Psoas muscle (tissue), 7 donors: ENCODE measurements at regions not wholly inside any gene's neighbourhood (a gene's known extent, or its start where the extent isn't known, plus 50 kb on each side); places are given as distances from the start of the nearest gene placed in this dataset.
"Not testable (repeated sequence)": the region's sequence is repeated elsewhere in the genome, so short reads cannot be mapped to it uniquely, and the experiment has no call there.

ENCODE experiments used
- ATAC-seq, 4 donors: fragments of 200-7000 bp; cut with Tn5 transposase; one replicate each; pipeline ENCODE4 v1.9.1; 2020; ENCODE audit warnings: moderate library complexity in 3 of 4, mild to moderate bottlenecking in 2 of 4
- DNase-seq, 2 donors: peaks; one replicate each; pipeline ENCODE4 v3.0.0-alpha.2; 2020
- H3K27ac ChIP-seq: fragments of 200-600 bp; one replicate; pipeline ENCODE4 v1.8.0; 2022
- H3K27me3 ChIP-seq, 3 donors: fragments of 200-600 bp in 1 of 3; one replicate each; pipeline versions ENCODE4 v1.6.1 to v1.8.0; 2013 to 2022; ENCODE audit warnings: low read length in 2 of 3, mild to moderate bottlenecking in 2 of 3, moderate library complexity in 1 of 3; ENCODE audit not compliant: insufficient read depth in 3 of 3
- H3K36me3 ChIP-seq, 2 donors: fragments of 200-600 bp in 1 of 2; one replicate each; pipeline versions ENCODE4 v1.6.1 to v1.8.0; 2013 to 2022; ENCODE audit warnings: low read depth in 1 of 2, mild to moderate bottlenecking in 1 of 2, moderate library complexity in 1 of 2; ENCODE audit not compliant: insufficient read depth in 1 of 2
- H3K4me1 ChIP-seq: fragments of 200-600 bp; one replicate; pipeline ENCODE4 v1.8.0; 2022
- H3K4me3 ChIP-seq: fragments of 200-600 bp; one replicate; pipeline ENCODE4 v1.8.0; 2022; ENCODE audit warnings: mild to moderate bottlenecking
- H3K9me3 ChIP-seq: fragments of 200-600 bp; one replicate; pipeline ENCODE4 v1.8.0; 2022
- WGBS, 3 donors: extraction: QIAGEN DNeasy Blood & Tissue Kit; methylation state at CpG; one replicate each; pipeline versions ENCODE4 v1.1.6 to v1.1.7; 2013; 5-methylcytosine and 5-hydroxymethylcytosine counted together
- intact Hi-C, 2 donors: fragments of 100-400 bp; cut with DNase I; formaldehyde crosslinking; loops; one replicate each; pipeline versions ENCODE4 v1.11.0 to v1.14.2; 2022
- TF ChIP-seq, protein P1 (sequence below): fragments of 200-600 bp; IDR thresholded peaks from one replicate; pipeline ENCODE4 v1.8.0; 2022; ENCODE audit warnings: antibody characterized with exemption
- donor health status: healthy with polysubstance abuse.
- donor health status: DM: no; HTN: no; CAD: no; lungs with moderate emphysema.
- donor health status: Bipolar disorder and iron deficiency.
- donor health status: healthy.
- donor health status: DM: yes; HTN: yes; CAD: no.
- donor health status: DM: no; HTN: no; CAD: no.
- donor health status: DM: yes; HTN: yes; CAD: no.

DNA sequence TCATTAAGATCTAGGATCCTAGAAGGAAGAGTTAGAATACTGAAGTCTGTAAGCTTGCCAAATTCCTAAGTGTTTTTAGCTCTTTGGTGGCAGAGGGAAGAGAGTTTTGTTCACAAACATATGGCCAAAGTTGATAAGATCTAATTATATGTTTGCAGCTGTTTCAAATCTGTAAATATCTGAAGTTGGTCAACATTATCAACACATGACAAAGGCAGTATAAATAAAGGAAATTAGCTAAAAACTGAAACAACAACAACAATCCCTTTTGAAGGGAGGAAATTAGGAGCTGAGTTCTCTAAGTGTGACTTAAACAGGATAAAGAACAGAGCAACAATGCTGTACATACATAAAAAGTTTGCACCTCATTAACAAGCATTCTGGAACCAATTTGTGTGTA is 208.7 kb downstream of the KCNJ2 start:
- TF ChIP-seq, protein P1, sequence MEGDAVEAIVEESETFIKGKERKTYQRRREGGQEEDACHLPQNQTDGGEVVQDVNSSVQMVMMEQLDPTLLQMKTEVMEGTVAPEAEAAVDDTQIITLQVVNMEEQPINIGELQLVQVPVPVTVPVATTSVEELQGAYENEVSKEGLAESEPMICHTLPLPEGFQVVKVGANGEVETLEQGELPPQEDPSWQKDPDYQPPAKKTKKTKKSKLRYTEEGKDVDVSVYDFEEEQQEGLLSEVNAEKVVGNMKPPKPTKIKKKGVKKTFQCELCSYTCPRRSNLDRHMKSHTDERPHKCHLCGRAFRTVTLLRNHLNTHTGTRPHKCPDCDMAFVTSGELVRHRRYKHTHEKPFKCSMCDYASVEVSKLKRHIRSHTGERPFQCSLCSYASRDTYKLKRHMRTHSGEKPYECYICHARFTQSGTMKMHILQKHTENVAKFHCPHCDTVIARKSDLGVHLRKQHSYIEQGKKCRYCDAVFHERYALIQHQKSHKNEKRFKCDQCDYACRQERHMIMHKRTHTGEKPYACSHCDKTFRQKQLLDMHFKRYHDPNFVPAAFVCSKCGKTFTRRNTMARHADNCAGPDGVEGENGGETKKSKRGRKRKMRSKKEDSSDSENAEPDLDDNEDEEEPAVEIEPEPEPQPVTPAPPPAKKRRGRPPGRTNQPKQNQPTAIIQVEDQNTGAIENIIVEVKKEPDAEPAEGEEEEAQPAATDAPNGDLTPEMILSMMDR, result no peak
- Histone ChIP-seq H3K9me3 (peaks cover 4% of the 10 kb centered on the region), H3K27ac (no peak overlapping the region), H3K4me1 (no peaks in the 10 kb centered on the region), H3K4me3 (no peak overlapping the region), H3K36me3 (no peaks in the 10 kb centered on the region), H3K27me3 (peaks cover 0 to 2% (median 0%) of the 10 kb centered on the region in 3 donors)
- DNase-seq, result no peak
- intact Hi-C loops, result no loop called here
- ATAC-seq, result no peak

- Histone ChIP-seq H3K4me1 (no peaks in the 10 kb centered on the region), H3K4me3 (no peak overlapping the region), H3K27me3 (peaks cover 0 to 2% (median 0%) of the 10 kb centered on the region in 3 donors), H3K36me3 (no peaks in the 10 kb centered on the region), H3K27ac (no peak overlapping the region), H3K9me3 (no peaks in the 10 kb centered on the region)
- WGBS, 3 donors, result 85 to 90% (median 86%) methylated on average over 3 of the region's 3 CpGs
- ATAC-seq, result no peak
- intact Hi-C loops, result no loop called here
- DNase-seq, result no peak
- TF ChIP-seq, protein P1, result no peak
Observed at GRCh38 chr17:70379945-70380344, 210.6 kb downstream of the KCNJ2 start.

DNA sequence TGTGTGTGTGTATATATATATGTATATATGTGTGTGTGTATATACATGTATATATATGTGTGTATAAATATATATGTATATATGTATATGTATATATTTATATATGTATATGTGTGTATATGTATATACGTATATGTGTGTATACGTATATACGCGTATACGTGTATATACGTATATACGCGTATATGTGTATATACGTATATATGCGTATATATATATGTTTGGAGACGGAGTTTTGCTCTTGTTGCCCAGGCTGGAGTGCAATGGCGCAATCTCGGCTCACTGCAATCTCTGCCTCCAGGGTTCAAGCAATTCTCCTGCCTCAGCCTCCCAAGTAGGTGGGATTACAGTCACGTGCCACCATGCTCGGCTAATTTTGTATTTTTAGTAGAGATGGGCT is 212.6 kb downstream of the KCNJ2 start:
- H3K27ac ChIP-seq, H3K27me3 ChIP-seq, DNase-seq, intact Hi-C loops, H3K36me3 ChIP-seq, H3K4me1 ChIP-seq, ATAC-seq, H3K9me3 ChIP-seq, H3K4me3 ChIP-seq: not testable (repeated sequence)
- 88 to 98% (median 97%) methylated on average over 15 of the region's 15 CpGs for WGBS, 3 donors

DNA sequence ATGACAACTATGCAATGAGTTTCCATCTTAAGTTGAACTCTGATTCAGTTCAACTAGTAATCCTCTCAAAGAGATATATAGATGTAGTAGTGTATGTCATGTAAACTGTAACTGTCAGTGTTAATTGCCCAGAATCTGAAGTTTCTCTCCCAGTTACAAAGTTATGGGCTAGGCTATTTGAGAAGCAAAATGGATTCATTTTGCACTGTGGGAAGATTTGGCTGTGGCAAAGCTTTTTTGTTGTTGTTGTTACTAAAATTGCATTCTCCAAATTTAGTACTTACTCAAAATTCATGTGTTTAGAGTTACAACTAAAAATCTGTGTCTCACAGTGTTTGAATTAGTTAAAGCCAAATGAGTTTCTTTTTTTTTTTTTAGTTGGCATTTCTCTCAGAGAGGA is 219.0 kb downstream of the KCNJ2 start:
- Histone ChIP-seq H3K27ac (no peak overlapping the region), H3K27me3 (no peaks in the 10 kb centered on the region), H3K9me3 (no peaks in the 10 kb centered on the region), H3K4me3 (no peak overlapping the region), H3K36me3 (no peaks in the 10 kb centered on the region), H3K4me1 (no peaks in the 10 kb centered on the region)
- intact Hi-C loops, result no loop called here
- TF ChIP-seq, protein P1, result no peak
- no peak for ATAC-seq
- DNase-seq, result no peak

- H3K4me3 ChIP-seq, H3K27me3 ChIP-seq, H3K36me3 ChIP-seq, H3K27ac ChIP-seq, intact Hi-C loops, DNase-seq, H3K9me3 ChIP-seq, ATAC-seq, H3K4me1 ChIP-seq: not testable (repeated sequence)
- WGBS, 3 donors, result 91 to 93% (median 92%) methylated on average over 23 of the region's 23 CpGs
Observed at GRCh38 chr17:70389232-70389757, 220.0 kb downstream of the KCNJ2 start.

GRCh38 chr17:70390049-70390448 is 220.7 kb downstream of the KCNJ2 start:
- Histone ChIP-seq H3K27me3 (no peaks in the 10 kb centered on the region), H3K9me3 (no peaks in the 10 kb centered on the region), H3K27ac (no peak overlapping the region), H3K4me3 (no peak overlapping the region), H3K36me3 (no peaks in the 10 kb centered on the region), H3K4me1 (no peaks in the 10 kb centered on the region)
- no peak for ATAC-seq
- 60 to 70% (median 63%) methylated on average over 4 of the region's 4 CpGs for WGBS, 3 donors
- intact Hi-C loops, result no loop called here
- TF ChIP-seq, protein P1, result no peak
- DNase-seq, result no peak
